Hypothalamus (tissue), 51 donors: ENCODE measurements at regions not wholly inside any gene's neighbourhood (a gene's known extent, or its start where the extent isn't known, plus 50 kb on each side); places are given as distances from the start of the nearest gene placed in this dataset.
A peak's percentile ranks its signal among the peaks of the same experiment; 100 is the strongest.
"Not testable (repeated sequence)": the region's sequence is repeated elsewhere in the genome, so short reads cannot be mapped to it uniquely, and the experiment has no call there.

Experiments used
- DNase-seq, 51 donors: peaks; one replicate each; lab custom pipeline; 2025; lab: John Stamatoyannopoulos, UW

GRCh38 chr17:68135141-68135887 lies 99.8 kb downstream of the KPNA2 start:
- no peak for DNase-seq

- no peak for DNase-seq
Measured at GRCh38 chr17:68141050-68141449, 105.5 kb downstream of the KPNA2 start.

GRCh38 chr17:68142595-68142994 lies 105.2 kb upstream of the AMZ2 start:
- no peak for DNase-seq

GRCh38 chr17:68143425-68143824 lies 104.4 kb upstream of the AMZ2 start:
- no peak for DNase-seq

GRCh38 chr17:68145088-68145487 lies 102.8 kb upstream of the AMZ2 start:
- no peak for DNase-seq

- DNase-seq = no peak
Measured at GRCh38 chr17:68148936-68149335, 98.9 kb upstream of the AMZ2 start.

- no peak for DNase-seq
Measured at GRCh38 chr17:68152161-68152571, 95.7 kb upstream of the AMZ2 start.

GRCh38 chr17:68155692-68156091 lies 92.2 kb upstream of the AMZ2 start:
- DNase-seq = no peak

- no peak for DNase-seq
Measured at GRCh38 chr17:68161644-68162428, 86.0 kb upstream of the AMZ2 start.

GRCh38 chr17:68168273-68169164 lies 79.3 kb upstream of the AMZ2 start:
- DNase-seq = not testable (repeated sequence)

- DNase-seq = not testable (repeated sequence)
Measured at GRCh38 chr17:68169165-68169821, 78.5 kb upstream of the AMZ2 start.

- DNase-seq = no peak
Measured at GRCh38 chr17:68169840-68170239, 78.0 kb upstream of the AMZ2 start.

- DNase-seq = no peak
Measured at GRCh38 chr17:68170246-68170645, 77.6 kb upstream of the AMZ2 start.

GRCh38 chr17:68172461-68172954 lies 75.3 kb upstream of the AMZ2 start:
- DNase-seq = peak in 42 of 51 donors; percentile 4 to 71 (median 31)

GRCh38 chr17:68175416-68175815 lies 72.4 kb upstream of the AMZ2 start:
- no peak for DNase-seq

- no peak for DNase-seq
Measured at GRCh38 chr17:68175905-68176304, 71.9 kb upstream of the AMZ2 start.

GRCh38 chr17:68176718-68177117 lies 71.1 kb upstream of the AMZ2 start:
- no peak for DNase-seq

GRCh38 chr17:68178831-68179230 lies 69.0 kb upstream of the AMZ2 start:
- no peak for DNase-seq

GRCh38 chr17:68179236-68179925 lies 68.5 kb upstream of the AMZ2 start:
- DNase-seq = no peak

GRCh38 chr17:68179926-68180285 lies 67.9 kb upstream of the AMZ2 start:
- DNase-seq = no peak
